CD4-positive, alpha-beta T cell (primary cell): ENCODE measurements at regions not wholly inside any gene's neighbourhood (a gene's known extent, or its start where the extent isn't known, plus 50 kb on each side); places are given as distances from the start of the nearest gene placed in this dataset.

Experiments
- ATAC-seq: fragments of 200-7000 bp; cut with Tn5 transposase; one replicate; pipeline ENCODE4 v1.10.0; 2022; ENCODE audit warnings: mild to moderate bottlenecking; ENCODE audit not compliant: poor library complexity
- CTCF ChIA-PET: fragments of 350-600 bp; sonication (Branson Sonifier 250); formaldehyde crosslinking; loops from one replicate; lab custom pipeline; 2021; ENCODE audit warnings: antibody characterized with exemption, inconsistent platforms; lab: Charles Lee
- POLR2A ChIA-PET: fragments of 350-600 bp; sonication (Branson Sonifier 250); formaldehyde crosslinking; loops from one replicate; lab custom pipeline; 2021; ENCODE audit warnings: antibody characterized with exemption, inconsistent platforms; lab: Charles Lee
- DNase-seq, 14 experiments: peaks; one replicate each; pipeline ENCODE4 v3.0.0-alpha.2; 2013 to 2020; ENCODE audit warnings: mixed read lengths in 2 of 14
- H3K27ac ChIP-seq, 2 donors: one replicate each; pipeline versions ENCODE4 v1.5.1 to v1.7.0; 2013; ENCODE audit warnings: low read length in 2 of 2, low read depth in 1 of 2, mild to moderate bottlenecking in 1 of 2
- H3K27me3 ChIP-seq, 2 experiments: 1 replicate in 1 of 2; 2 replicates in 1 of 2; pipeline versions ENCODE4 v1.6.1 to v1.7.0; 2013; ENCODE audit warnings: low read length in 2 of 2, control low read depth in 1 of 2, mild to moderate bottlenecking in 1 of 2, moderate library complexity in 1 of 2; ENCODE audit not compliant: insufficient read depth in 2 of 2, control insufficient read depth in 1 of 2
- H3K36me3 ChIP-seq: one replicate; pipeline ENCODE4 v1.6.1; 2013; ENCODE audit warnings: low read length, control low read depth; ENCODE audit not compliant: insufficient read depth
- H3K4me1 ChIP-seq: one replicate; pipeline ENCODE4 v1.6.1; 2013; ENCODE audit warnings: low read length, control low read depth; ENCODE audit not compliant: insufficient read depth
- H3K4me3 ChIP-seq: one replicate; pipeline ENCODE4 v1.5.1; 2013; ENCODE audit warnings: mild to moderate bottlenecking, low read length, moderate library complexity
- H3K9me3 ChIP-seq, 2 experiments: 1 replicate in 1 of 2; 2 replicates in 1 of 2; pipeline versions ENCODE4 v1.6.1 to v1.7.0; 2013; ENCODE audit warnings: low read length in 2 of 2, mild to moderate bottlenecking in 2 of 2, control low read depth in 1 of 2, moderate library complexity in 1 of 2; ENCODE audit not compliant: control insufficient read depth in 1 of 2, insufficient read depth in 1 of 2
- H3K27ac Mint-ChIP-seq: one replicate; pipeline ENCODE4 v1.8.0; 2020; ENCODE audit warnings: mixed read lengths
- H3K27me3 Mint-ChIP-seq: one replicate; pipeline ENCODE4 v1.8.0; 2021; ENCODE audit warnings: mixed read lengths
- H3K36me3 Mint-ChIP-seq: one replicate; pipeline ENCODE4 v1.8.0; 2021; ENCODE audit warnings: low read depth, mixed read lengths
- H3K4me1 Mint-ChIP-seq: one replicate; pipeline ENCODE4 v1.8.0; 2021; ENCODE audit warnings: low read depth, mixed read lengths
- H3K4me3 Mint-ChIP-seq: one replicate; pipeline ENCODE4 v1.8.0; 2020; ENCODE audit warnings: mild to moderate bottlenecking, mixed read lengths
- H3K9me3 Mint-ChIP-seq: one replicate; pipeline ENCODE4 v1.8.0; 2020; ENCODE audit warnings: mixed read lengths
- CTCF ChIP-seq: fragments of 200-600 bp; IDR thresholded peaks from one replicate; pipeline ENCODE4 v1.8.0; 2022; ENCODE audit warnings: antibody characterized with exemption, mild to moderate bottlenecking
- intact Hi-C, 2 experiments: fragments of 100-400 bp; cut with DNase I in 1 of 2; cut with micrococcal nuclease in 1 of 2; formaldehyde crosslinking; loops; one replicate each; pipeline versions ENCODE4 v1.15.1 to v1.9.0; 2023 to 2025; cut with DNase I, micrococcal nuclease

- no peaks in the 10 kb centered on the region for H3K9me3 Mint-ChIP-seq
- Histone ChIP-seq H3K4me3 (no peak overlapping the region), H3K36me3 (no peaks in the 10 kb centered on the region), H3K27ac (no peak overlapping the region), H3K27me3 (no peaks in the 10 kb centered on the region), H3K4me1 (no peaks in the 10 kb centered on the region), H3K9me3 (peaks cover 0 to 4% of the 10 kb centered on the region in 2 experiments)
- ATAC-seq = no peak
- no peak overlapping the region for H3K27ac Mint-ChIP-seq
- no peak for DNase-seq
- no peak overlapping the region for H3K4me3 Mint-ChIP-seq
- no peaks in the 10 kb centered on the region for H3K27me3 Mint-ChIP-seq
- intact Hi-C loops = no loop called here
- ChIA-PET CTCF (no interaction called here), POLR2A (no interaction called here)
- H3K4me1 Mint-ChIP-seq = no peaks in the 10 kb centered on the region
- no peaks in the 10 kb centered on the region for H3K36me3 Mint-ChIP-seq
- no peak for TF ChIP-seq CTCF
Observed at GRCh38 chr5:124576848-124577409, 169.5 kb downstream of the ZNF608 start.

- CTCF ChIA-PET = no interaction called here
- no peak for ATAC-seq
- TF ChIP-seq CTCF = no peak
- no peak overlapping the region for H3K4me3 ChIP-seq
- Mint-ChIP-seq H3K27ac (no peak overlapping the region), H3K4me1 (no peaks in the 10 kb centered on the region), H3K27me3 (no peaks in the 10 kb centered on the region), H3K4me3 (no peak overlapping the region), H3K36me3 (no peaks in the 10 kb centered on the region), H3K9me3 (no peaks in the 10 kb centered on the region)
- H3K4me1 ChIP-seq = no peaks in the 10 kb centered on the region
- H3K9me3 ChIP-seq = peaks cover 0 to under 1% of the 10 kb centered on the region in 2 experiments
- intact Hi-C loops = no loop called here
- H3K27me3 ChIP-seq = no peaks in the 10 kb centered on the region
- H3K27ac ChIP-seq = no peak overlapping the region
- POLR2A ChIA-PET = no interaction called here
- no peaks in the 10 kb centered on the region for H3K36me3 ChIP-seq
- DNase-seq = no peak
Observed at GRCh38 chr5:124575725-124576124, 170.7 kb downstream of the ZNF608 start.

DNA sequence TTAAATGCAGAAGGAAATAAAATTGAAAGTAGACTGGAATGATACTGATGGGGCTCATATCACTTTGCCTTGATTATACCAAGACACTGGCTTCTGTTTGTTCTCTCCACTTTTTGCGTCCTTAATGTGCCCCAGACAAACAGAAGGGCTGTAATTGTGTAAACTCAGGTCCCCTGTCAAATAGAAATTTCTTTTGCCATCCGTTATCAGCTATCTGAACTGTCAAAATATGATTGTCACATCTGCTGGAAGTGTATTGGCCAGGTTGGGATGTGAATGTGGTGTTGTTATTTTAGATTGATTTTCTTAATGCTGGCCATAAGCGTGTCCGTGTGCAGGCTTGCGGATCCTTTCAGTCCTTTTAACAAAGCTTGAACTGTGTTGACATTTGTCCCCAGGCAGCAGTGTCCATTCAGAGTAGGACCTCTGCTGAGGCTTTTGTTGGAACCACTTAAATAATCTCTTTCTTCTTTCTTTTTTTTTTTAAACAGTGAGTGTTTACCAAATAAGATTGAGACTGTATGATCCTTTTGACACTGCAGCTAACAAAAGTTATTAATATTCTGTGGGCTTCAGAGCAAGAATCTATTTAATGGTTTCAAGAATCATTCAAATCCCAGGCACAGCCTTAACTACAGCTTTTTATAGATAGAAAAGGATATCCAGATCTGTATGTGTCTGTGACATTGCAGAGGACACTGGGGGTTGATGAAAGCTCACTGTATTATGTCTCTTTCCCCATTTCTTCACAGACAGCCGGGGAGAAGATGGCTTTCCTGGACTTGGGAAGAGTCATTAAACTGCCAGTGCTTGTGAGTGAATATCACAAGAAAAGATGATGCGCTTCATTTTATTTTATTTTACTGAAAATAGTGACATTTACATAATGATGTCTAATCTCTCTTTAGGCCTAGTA lies 171.7 kb downstream of the ZNF608 start:
- no peaks in the 10 kb centered on the region for H3K4me1 ChIP-seq
- no peak for ATAC-seq

More for the DNA sequence above, 171.7 kb downstream of the ZNF608 start:
- no peak for TF ChIP-seq CTCF
- H3K36me3 ChIP-seq = no peaks in the 10 kb centered on the region
- Mint-ChIP-seq H3K27me3 (no peaks in the 10 kb centered on the region), H3K4me1 (no peaks in the 10 kb centered on the region), H3K27ac (no peak overlapping the region), H3K9me3 (no peaks in the 10 kb centered on the region), H3K4me3 (no peak overlapping the region), H3K36me3 (no peaks in the 10 kb centered on the region)
- intact Hi-C loops = no loop called here
- no peak overlapping the region for H3K4me3 ChIP-seq
- ChIA-PET POLR2A (interaction anchor here (0.8 kb wide), 1 partner anchor 10 kb away, joined by 3 read pairs; no protein-coding TSS in a partner anchor), CTCF (no interaction called here)
- no peaks in the 10 kb centered on the region for H3K27me3 ChIP-seq
- no peaks in the 10 kb centered on the region for H3K9me3 ChIP-seq
- no peak for DNase-seq
- H3K27ac ChIP-seq = no peak overlapping the region
